HUES6 (cell line): ENCODE measurements at regions not wholly inside any gene's neighbourhood (a gene's known extent, or its start where the extent isn't known, plus 50 kb on each side); places are given as distances from the start of the nearest gene placed in this dataset.

Experiments used
- H3K27ac ChIP-seq: 2 replicates; pipeline ENCODE4 v1.7.0; 2013; ENCODE audit warnings: low read depth, mild to moderate bottlenecking, low read length, inconsistent platforms
- H3K27me3 ChIP-seq: 2 replicates; pipeline ENCODE4 v1.6.1; 2013; ENCODE audit warnings: low read length; ENCODE audit not compliant: control insufficient read depth, insufficient read depth
- H3K36me3 ChIP-seq: 2 replicates; pipeline ENCODE4 v1.6.1; 2013; ENCODE audit warnings: low read length; ENCODE audit not compliant: control insufficient read depth, insufficient read depth
- H3K4me1 ChIP-seq: 2 replicates; pipeline ENCODE4 v1.6.1; 2013; ENCODE audit warnings: low read length; ENCODE audit not compliant: control insufficient read depth, insufficient read depth
- H3K4me3 ChIP-seq: 2 replicates; pipeline ENCODE4 v1.5.1; 2013; ENCODE audit warnings: low read depth, low read length
- H3K9ac ChIP-seq: one replicate; pipeline ENCODE4 v1.6.1; 2013; ENCODE audit warnings: mild to moderate bottlenecking, low read length
- H3K9me3 ChIP-seq: 2 replicates; pipeline ENCODE4 v1.6.1; 2013; ENCODE audit warnings: low read depth, low read length; ENCODE audit not compliant: control insufficient read depth, insufficient read depth

- no peaks in the 10 kb centered on the region for H3K9me3 ChIP-seq
- H3K9ac ChIP-seq, result no peak overlapping the region
- no peaks in the 10 kb centered on the region for H3K27me3 ChIP-seq
- H3K36me3 ChIP-seq, result no peaks in the 10 kb centered on the region
- H3K27ac ChIP-seq, result no peak overlapping the region
- H3K4me1 ChIP-seq, result peaks cover 13% of the 10 kb centered on the region
- H3K4me3 ChIP-seq, result no peak overlapping the region
Observed at GRCh38 chr12:38555620-38556591, 239.3 kb downstream of the ALG10B start.

GRCh38 chr12:38556647-38557046 lies 240.1 kb downstream of the ALG10B start:
- no peak overlapping the region for H3K27ac ChIP-seq
- no peak overlapping the region for H3K4me3 ChIP-seq
- peaks cover 13% of the 10 kb centered on the region for H3K4me1 ChIP-seq
- no peaks in the 10 kb centered on the region for H3K9me3 ChIP-seq
- no peaks in the 10 kb centered on the region for H3K36me3 ChIP-seq
- H3K9ac ChIP-seq, result no peak overlapping the region
- H3K27me3 ChIP-seq, result no peaks in the 10 kb centered on the region

DNA sequence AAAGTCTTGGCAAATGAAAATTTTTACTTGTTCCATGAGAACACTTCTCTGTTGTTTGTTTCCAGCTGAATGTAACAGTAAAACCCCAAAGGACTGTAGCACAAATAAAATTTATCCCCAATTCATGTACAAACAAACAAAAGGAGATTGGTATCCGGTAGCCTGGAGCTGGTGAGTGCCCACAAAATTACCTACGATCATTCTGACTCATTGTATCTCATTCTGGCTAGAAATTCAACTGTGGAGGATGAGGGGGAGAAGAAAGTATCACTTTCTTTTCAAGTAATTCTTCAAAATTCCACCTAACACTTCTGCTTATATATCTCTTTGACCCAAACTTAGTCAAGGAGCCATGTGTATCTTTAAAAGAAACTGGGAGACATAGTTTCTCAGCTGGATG lies 268.5 kb downstream of the ALG10B start:
- no peak overlapping the region for H3K4me3 ChIP-seq
- H3K9ac ChIP-seq, result no peak overlapping the region
- no peaks in the 10 kb centered on the region for H3K36me3 ChIP-seq
- no peak overlapping the region for H3K27ac ChIP-seq
- no peaks in the 10 kb centered on the region for H3K27me3 ChIP-seq
- H3K9me3 ChIP-seq, result no peaks in the 10 kb centered on the region
- H3K4me1 ChIP-seq, result no peaks in the 10 kb centered on the region

GRCh38 chr12:38586789-38587188 lies 270.2 kb downstream of the ALG10B start:
- Histone ChIP-seq H3K9me3 (no peaks in the 10 kb centered on the region), H3K27ac (no peak overlapping the region), H3K36me3 (no peaks in the 10 kb centered on the region), H3K27me3 (no peaks in the 10 kb centered on the region), H3K4me3 (no peak overlapping the region), H3K9ac (no peak overlapping the region), H3K4me1 (no peaks in the 10 kb centered on the region)

DNA sequence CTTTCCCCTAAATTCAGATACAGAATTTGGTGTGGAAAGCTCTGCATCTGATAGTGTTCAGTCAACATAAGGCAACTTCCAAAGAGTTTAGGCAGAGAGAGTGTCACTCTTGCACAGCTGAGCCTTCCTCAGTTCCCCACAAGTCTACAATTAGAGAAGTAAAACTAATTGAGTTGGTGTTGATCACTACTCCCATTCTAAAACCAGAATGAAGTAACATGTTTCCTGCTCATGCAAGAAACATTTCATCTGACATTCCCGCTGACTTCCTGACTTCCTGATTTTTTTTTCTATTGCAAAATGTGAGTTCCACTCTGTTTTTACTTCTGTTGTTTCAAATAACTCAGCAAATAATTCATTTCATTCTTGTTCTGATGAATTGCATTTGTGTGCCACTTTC lies 271.0 kb downstream of the ALG10B start:
- Histone ChIP-seq H3K4me1 (no peaks in the 10 kb centered on the region), H3K9me3 (no peaks in the 10 kb centered on the region), H3K36me3 (no peaks in the 10 kb centered on the region), H3K27ac (no peak overlapping the region), H3K27me3 (no peaks in the 10 kb centered on the region), H3K9ac (no peak overlapping the region), H3K4me3 (no peak overlapping the region)

- Histone ChIP-seq H3K4me3 (no peak overlapping the region), H3K9ac (no peak overlapping the region)
Observed at GRCh38 chr12:38588624-38589305, 272.2 kb downstream of the ALG10B start.

DNA sequence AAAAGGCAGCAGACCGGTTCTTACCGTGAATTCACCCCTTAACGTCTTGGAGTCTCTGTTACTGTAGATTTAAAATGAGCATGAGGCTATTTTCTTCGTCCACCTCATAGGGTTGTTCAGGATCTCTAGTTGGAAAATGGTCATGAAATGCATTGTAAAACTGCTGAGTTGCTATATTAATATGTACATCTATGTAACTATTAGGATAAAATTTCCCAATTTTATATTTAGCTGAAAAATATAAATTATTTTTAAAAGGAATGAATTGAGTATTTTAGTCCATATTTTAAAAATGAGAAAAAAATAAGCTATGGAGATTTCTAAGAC lies 272.7 kb downstream of the ALG10B start:
- Histone ChIP-seq H3K9ac (no peak overlapping the region), H3K36me3 (no peaks in the 10 kb centered on the region), H3K4me1 (no peaks in the 10 kb centered on the region), H3K4me3 (no peak overlapping the region), H3K27ac (no peak overlapping the region), H3K9me3 (no peaks in the 10 kb centered on the region), H3K27me3 (no peaks in the 10 kb centered on the region)

More at GRCh38 chr12:38588624-38589305, 272.2 kb downstream of the ALG10B start:
- H3K27ac ChIP-seq, result no peak overlapping the region
- H3K9me3 ChIP-seq, result no peaks in the 10 kb centered on the region
- no peaks in the 10 kb centered on the region for H3K4me1 ChIP-seq
- H3K27me3 ChIP-seq, result no peaks in the 10 kb centered on the region
- no peaks in the 10 kb centered on the region for H3K36me3 ChIP-seq

GRCh38 chr12:38601949-38602348 lies 285.4 kb downstream of the ALG10B start:
- no peak overlapping the region for H3K4me3 ChIP-seq
- H3K27ac ChIP-seq, result no peak overlapping the region
- H3K27me3 ChIP-seq, result no peaks in the 10 kb centered on the region
- no peak overlapping the region for H3K9ac ChIP-seq
- no peaks in the 10 kb centered on the region for H3K36me3 ChIP-seq
- H3K4me1 ChIP-seq, result no peaks in the 10 kb centered on the region
- 0 out of 2 replicates have a peak, but pooled peaks cover 9% of the 10 kb centered on the region for H3K9me3 ChIP-seq
